Activated B cell treated with CpG ODN at 0.5 μM for 24 hours (primary cell): ENCODE measurements at regions not wholly inside any gene's neighbourhood (a gene's known extent, or its start where the extent isn't known, plus 50 kb on each side); places are given as distances from the start of the nearest gene placed in this dataset.

ENCODE experiments used
- ATAC-seq: fragments of 200-7000 bp; cut with Tn5 transposase; one replicate; pipeline ENCODE4 v1.10.0; 2021; ENCODE audit warnings: low read depth, mild to moderate bottlenecking, moderate library complexity
- CTCF ChIA-PET: fragments of 350-600 bp; sonication (Branson Sonifier 250); formaldehyde crosslinking; loops from one replicate; lab custom pipeline; 2021; ENCODE audit warnings: antibody characterized with exemption; lab: Charles Lee
- POLR2A ChIA-PET: fragments of 350-600 bp; sonication (Branson Sonifier 250); formaldehyde crosslinking; loops from one replicate; lab custom pipeline; 2021; ENCODE audit warnings: antibody characterized with exemption; lab: Charles Lee
- DNase-seq: peaks from one replicate; pipeline ENCODE4 v3.0.0; 2022
- H3K27ac Mint-ChIP-seq: one replicate; pipeline ENCODE4 v1.8.0; 2020; ENCODE audit warnings: mixed read lengths
- H3K27me3 Mint-ChIP-seq: one replicate; pipeline ENCODE4 v1.8.0; 2021; ENCODE audit warnings: mixed read lengths
- H3K36me3 Mint-ChIP-seq: one replicate; pipeline ENCODE4 v1.8.0; 2021; ENCODE audit warnings: low read depth, mixed read lengths
- H3K4me1 Mint-ChIP-seq: one replicate; pipeline ENCODE4 v1.8.0; 2021; ENCODE audit warnings: mixed read lengths
- H3K4me3 Mint-ChIP-seq: one replicate; pipeline ENCODE4 v1.8.0; 2020; ENCODE audit warnings: mild to moderate bottlenecking, mixed read lengths
- H3K9me3 Mint-ChIP-seq: one replicate; pipeline ENCODE4 v1.8.0; 2020; ENCODE audit warnings: mixed read lengths
- CTCF ChIP-seq: fragments of 200-600 bp; IDR thresholded peaks from one replicate; pipeline ENCODE4 v1.8.0; 2022; ENCODE audit warnings: antibody characterized with exemption, mild to moderate bottlenecking
- intact Hi-C: fragments of 100-400 bp; cut with micrococcal nuclease; formaldehyde crosslinking; loops from one replicate; pipeline ENCODE4 v1.15.1; 2024

DNA sequence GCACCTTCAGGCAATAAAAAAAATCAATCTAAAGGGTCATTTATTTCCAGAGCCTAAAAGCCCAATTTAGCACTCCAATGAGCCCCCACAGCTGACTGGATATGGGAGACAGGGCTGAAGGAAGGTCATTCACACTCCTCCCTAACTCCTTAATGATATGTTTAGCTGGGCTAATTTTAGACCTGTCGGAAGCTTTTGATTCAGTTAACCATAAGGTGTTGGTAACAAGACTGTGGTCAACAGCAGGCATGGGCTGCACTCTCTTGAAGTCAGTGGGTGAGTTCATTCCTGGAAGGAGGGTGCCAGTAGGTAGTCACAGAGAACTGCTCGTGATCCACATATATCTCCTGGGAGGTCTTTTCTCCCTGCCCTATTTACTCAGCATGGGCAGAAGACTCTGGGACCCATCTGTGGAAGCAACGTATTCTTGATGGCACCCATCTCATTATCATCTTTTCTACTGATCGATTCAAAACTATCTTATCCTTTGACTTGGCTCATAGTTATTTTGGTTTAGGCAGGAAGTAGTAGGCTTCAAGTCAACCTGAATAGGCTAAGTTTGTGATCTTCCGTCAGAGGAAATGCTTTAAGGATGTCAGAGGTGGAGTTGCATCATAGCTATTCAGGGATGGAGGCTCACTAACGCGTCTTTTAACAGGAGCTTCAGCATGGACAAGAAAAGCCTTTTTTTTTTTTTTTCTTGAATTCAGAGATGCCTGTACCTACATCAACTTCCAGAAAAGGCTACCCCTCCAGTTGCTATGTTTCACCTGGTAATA lies 367.7 kb upstream of the SLC30A5 start:
- POLR2A ChIA-PET, result no interaction called here

DNA sequence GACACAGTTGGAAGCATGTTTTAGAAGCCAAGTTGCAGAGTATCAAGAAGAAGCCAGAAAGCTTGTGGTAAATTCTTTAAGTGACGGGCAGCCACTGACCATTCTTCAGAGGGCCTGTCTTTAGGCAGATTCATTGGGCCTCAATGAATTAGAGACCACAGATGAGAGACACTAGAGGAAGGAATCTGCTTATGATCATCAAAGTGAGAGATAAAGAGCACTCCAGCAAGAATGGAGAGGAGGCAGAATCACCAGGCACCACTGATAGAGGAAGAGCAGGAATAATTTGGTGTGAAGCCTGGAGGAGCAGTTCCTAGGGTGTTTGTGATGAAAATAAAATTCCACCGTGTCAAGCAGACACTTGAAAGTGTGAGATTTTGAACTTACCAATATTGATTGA lies 365.9 kb upstream of the SLC30A5 start:
- POLR2A ChIA-PET, result no interaction called here
- ATAC-seq, result no peak
- no peak for DNase-seq
- Mint-ChIP-seq H3K4me3 (no peak overlapping the region), H3K27ac (no peak overlapping the region), H3K9me3 (peaks cover 4% of the 10 kb centered on the region), H3K27me3 (no peaks in the 10 kb centered on the region), H3K4me1 (peaks cover 3% of the 10 kb centered on the region), H3K36me3 (no peaks in the 10 kb centered on the region)
- CTCF ChIA-PET, result no interaction called here
- intact Hi-C loops, result no loop called here
- no peak for TF ChIP-seq CTCF

More for the DNA sequence above, 367.7 kb upstream of the SLC30A5 start:
- intact Hi-C loops, result no loop called here
- Mint-ChIP-seq H3K27ac (no peak overlapping the region), H3K27me3 (no peaks in the 10 kb centered on the region), H3K4me1 (no peaks in the 10 kb centered on the region), H3K36me3 (no peaks in the 10 kb centered on the region), H3K4me3 (no peak overlapping the region), H3K9me3 (peaks cover 6% of the 10 kb centered on the region)
- CTCF ChIA-PET, result interaction anchor here (0.6 kb wide), 1 partner anchor 11 kb away, joined by 3 read pairs; no protein-coding TSS in a partner anchor
- no peak for TF ChIP-seq CTCF
- no peak for DNase-seq
- no peak for ATAC-seq

GRCh38 chr5:68729678-68730077 lies 364.1 kb upstream of the SLC30A5 start:
- no peak for DNase-seq
- Mint-ChIP-seq H3K9me3 (no peaks in the 10 kb centered on the region), H3K4me1 (peaks cover 3% of the 10 kb centered on the region), H3K27ac (no peak overlapping the region), H3K4me3 (no peak overlapping the region), H3K27me3 (peaks cover under 1% of the 10 kb centered on the region), H3K36me3 (no peaks in the 10 kb centered on the region)
- no peak for TF ChIP-seq CTCF
- ChIA-PET CTCF (no interaction called here), POLR2A (no interaction called here)
- ATAC-seq, result no peak
- intact Hi-C loops, result no loop called here

- no peaks in the 10 kb centered on the region for H3K9me3 Mint-ChIP-seq
- H3K36me3 Mint-ChIP-seq, result no peaks in the 10 kb centered on the region
- H3K27me3 Mint-ChIP-seq, result peaks cover 2% of the 10 kb centered on the region
- TF ChIP-seq CTCF, result no peak
- ATAC-seq (no peak), DNase-seq (no peak)
- no peak overlapping the region for H3K4me3 Mint-ChIP-seq
- no peak overlapping the region for H3K27ac Mint-ChIP-seq
- H3K4me1 Mint-ChIP-seq, result peaks cover 3% of the 10 kb centered on the region
- ChIA-PET POLR2A (no interaction called here), CTCF (no interaction called here)
- intact Hi-C loops, result no loop called here
These were observed 363.4 kb upstream of the SLC30A5 start for GRCh38 chr5:68730220-68730978.

- Mint-ChIP-seq H3K4me1 (peaks cover 3% of the 10 kb centered on the region), H3K9me3 (no peaks in the 10 kb centered on the region), H3K36me3 (no peaks in the 10 kb centered on the region), H3K27ac (no peak overlapping the region), H3K4me3 (no peak overlapping the region), H3K27me3 (peaks cover 2% of the 10 kb centered on the region)
- ATAC-seq, result no peak
- intact Hi-C loops, result no loop called here
- ChIA-PET CTCF (no interaction called here), POLR2A (interaction anchor here (0.7 kb wide), 1 partner anchor 16 kb away, joined by 3 read pairs; no protein-coding TSS in a partner anchor)
- no peak for DNase-seq
- no peak for TF ChIP-seq CTCF
These were observed 362.7 kb upstream of the SLC30A5 start for GRCh38 chr5:68730979-68731654.
